ENCODE measurements at regions not wholly inside any gene's neighbourhood (a gene's known extent, or its start where the extent isn't known, plus 50 kb on each side); places are given as distances from the start of the nearest gene placed in this dataset.

DNA sequence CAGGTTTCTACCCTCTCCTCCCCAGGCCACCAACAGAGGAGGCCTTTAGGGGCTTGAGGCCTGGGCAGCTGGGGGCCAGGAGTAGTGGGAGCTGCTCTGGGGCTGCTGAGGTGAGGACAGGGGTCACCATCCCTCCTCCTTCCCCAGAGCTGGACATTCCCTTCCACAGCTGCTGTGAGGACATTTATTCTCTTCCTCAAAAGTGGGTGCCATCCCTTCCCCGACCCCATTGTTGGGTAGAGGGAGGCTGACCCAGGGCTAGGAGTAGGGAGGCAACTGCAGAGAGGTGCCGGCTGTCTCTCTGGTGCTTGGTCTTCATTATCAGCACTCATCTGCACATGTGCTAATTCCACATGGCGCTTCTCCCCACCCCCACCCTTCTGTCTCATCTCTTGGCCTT, 113.9 kb upstream of the FBXL7 start:
- in situ Hi-C loops (cut with MboI; ENCODE audit: low sequenced_read_pairs in 4 of 4), result no loop called here
- H3K27ac ChIP-seq, result no peak overlapping the region
- TF ChIP-seq, protein P1, sequence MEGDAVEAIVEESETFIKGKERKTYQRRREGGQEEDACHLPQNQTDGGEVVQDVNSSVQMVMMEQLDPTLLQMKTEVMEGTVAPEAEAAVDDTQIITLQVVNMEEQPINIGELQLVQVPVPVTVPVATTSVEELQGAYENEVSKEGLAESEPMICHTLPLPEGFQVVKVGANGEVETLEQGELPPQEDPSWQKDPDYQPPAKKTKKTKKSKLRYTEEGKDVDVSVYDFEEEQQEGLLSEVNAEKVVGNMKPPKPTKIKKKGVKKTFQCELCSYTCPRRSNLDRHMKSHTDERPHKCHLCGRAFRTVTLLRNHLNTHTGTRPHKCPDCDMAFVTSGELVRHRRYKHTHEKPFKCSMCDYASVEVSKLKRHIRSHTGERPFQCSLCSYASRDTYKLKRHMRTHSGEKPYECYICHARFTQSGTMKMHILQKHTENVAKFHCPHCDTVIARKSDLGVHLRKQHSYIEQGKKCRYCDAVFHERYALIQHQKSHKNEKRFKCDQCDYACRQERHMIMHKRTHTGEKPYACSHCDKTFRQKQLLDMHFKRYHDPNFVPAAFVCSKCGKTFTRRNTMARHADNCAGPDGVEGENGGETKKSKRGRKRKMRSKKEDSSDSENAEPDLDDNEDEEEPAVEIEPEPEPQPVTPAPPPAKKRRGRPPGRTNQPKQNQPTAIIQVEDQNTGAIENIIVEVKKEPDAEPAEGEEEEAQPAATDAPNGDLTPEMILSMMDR (IDR thresholded peaks at IDR 0.05 in 4 of 5, conservative IDR thresholded peaks at IDR 0.05 in 1 of 5), result no peak
- DNase-seq (no peak), ATAC-seq (no peak)
- H3K27me3 ChIP-seq, result no peaks in the 10 kb centered on the region
- intact Hi-C loops (cut with DNase I; ENCODE audit: low total_unique reads), result no loop called here
- H3K9me3 ChIP-seq, result no peaks in the 10 kb centered on the region
- no peak overlapping the region for H3K4me3 ChIP-seq
- no peaks in the 10 kb centered on the region for H3K36me3 ChIP-seq
- no peaks in the 10 kb centered on the region for H3K4me1 ChIP-seq

DNA sequence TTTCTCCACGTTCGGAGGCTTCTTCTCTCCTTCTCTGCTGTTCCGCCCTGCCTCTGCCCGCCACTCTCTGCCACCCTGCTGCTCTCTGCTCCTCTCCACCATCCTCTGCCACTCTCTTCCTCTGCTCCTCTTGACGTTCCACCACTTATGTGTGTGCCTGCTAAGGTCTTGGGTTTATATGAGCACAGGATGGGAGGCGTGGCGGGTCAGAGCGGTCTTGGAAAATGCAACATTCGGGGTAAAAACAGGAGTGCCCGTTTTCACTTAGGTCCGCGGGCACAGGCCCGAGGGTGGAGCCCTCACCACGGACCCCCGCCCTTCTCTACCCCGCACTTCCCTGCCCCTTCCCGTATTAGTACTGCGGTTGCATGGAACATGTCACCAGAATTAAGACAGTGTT, 114.4 kb upstream of the FBXL7 start:
- no peaks in the 10 kb centered on the region for H3K27me3 ChIP-seq
- DNase-seq (no peak), ATAC-seq (no peak)
- no peak for TF ChIP-seq POLR2A (IDR thresholded peaks at IDR 0.05)
- TF ChIP-seq, protein P1 (IDR thresholded peaks at IDR 0.05 in 4 of 5, conservative IDR thresholded peaks at IDR 0.05 in 1 of 5), result no peak
- no peaks in the 10 kb centered on the region for H3K4me1 ChIP-seq
- in situ Hi-C loops (cut with MboI; ENCODE audit: low sequenced_read_pairs in 4 of 4) (no loop called here), intact Hi-C loops (cut with DNase I; ENCODE audit: low total_unique reads) (no loop called here)
- H3K9me3 ChIP-seq, result no peaks in the 10 kb centered on the region
- H3K36me3 ChIP-seq, result no peaks in the 10 kb centered on the region
- H3K4me3 ChIP-seq, result no peak overlapping the region
- no peak overlapping the region for H3K27ac ChIP-seq

DNA sequence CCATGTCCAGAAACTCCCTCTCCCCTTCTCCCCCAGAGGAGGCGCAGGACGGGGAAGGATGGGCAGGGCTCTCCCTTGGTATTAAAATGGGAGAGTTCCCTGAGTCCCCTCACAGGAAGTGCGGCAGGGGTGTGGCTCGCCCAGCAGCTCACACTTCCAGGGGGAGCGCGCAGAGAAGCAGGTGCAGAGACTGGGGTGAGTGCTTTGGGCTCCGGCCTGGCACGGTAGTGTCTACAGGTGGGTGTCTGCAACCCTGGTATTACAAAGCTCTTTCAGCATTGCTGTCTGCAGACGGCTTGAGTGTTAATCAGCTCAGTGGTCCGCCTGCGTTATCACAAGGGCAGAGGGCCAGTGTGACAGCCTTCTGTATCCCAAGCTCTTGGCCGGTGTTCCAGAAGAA, 114.9 kb upstream of the FBXL7 start:
- DNase-seq, result no peak
- intact Hi-C loops (cut with DNase I; ENCODE audit: low total_unique reads), result no loop called here
- TF ChIP-seq, protein P1 (IDR thresholded peaks at IDR 0.05 in 4 of 5, conservative IDR thresholded peaks at IDR 0.05 in 1 of 5), result no peak
- no peak for TF ChIP-seq POLR2A (IDR thresholded peaks at IDR 0.05)
- no peak overlapping the region for H3K27ac ChIP-seq
- H3K36me3 ChIP-seq, result no peaks in the 10 kb centered on the region
- no peak overlapping the region for H3K4me3 ChIP-seq
- no peak for ATAC-seq
- H3K27me3 ChIP-seq, result no peaks in the 10 kb centered on the region
- no peaks in the 10 kb centered on the region for H3K4me1 ChIP-seq
- in situ Hi-C loops (cut with MboI; ENCODE audit: low sequenced_read_pairs in 4 of 4), result no loop called here
- H3K9me3 ChIP-seq, result no peaks in the 10 kb centered on the region

DNA sequence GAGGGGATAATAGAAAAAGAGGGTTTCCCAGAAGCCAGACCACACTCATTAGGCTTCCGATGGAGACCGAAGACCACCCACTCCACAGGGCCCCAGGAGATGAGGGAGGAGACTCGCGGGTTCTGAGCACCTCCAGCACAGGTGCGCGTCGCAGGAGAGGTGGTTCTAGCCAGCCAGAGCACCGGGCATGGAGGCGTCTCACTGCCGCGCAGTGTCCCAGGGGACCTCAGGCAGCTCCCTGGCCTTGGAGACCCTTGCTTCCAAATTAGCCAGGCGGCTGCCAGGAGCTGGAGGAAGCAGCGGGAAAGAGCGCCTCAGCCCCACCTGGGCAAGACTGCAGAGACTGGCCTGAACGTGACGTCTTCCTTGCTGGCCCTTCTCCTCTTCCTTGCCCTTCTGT, 115.4 kb upstream of the FBXL7 start:
- no peaks in the 10 kb centered on the region for H3K36me3 ChIP-seq
- in situ Hi-C loops (cut with MboI; ENCODE audit: low sequenced_read_pairs in 4 of 4) (no loop called here), intact Hi-C loops (cut with DNase I; ENCODE audit: low total_unique reads) (no loop called here)
- ATAC-seq, result no peak
- H3K27ac ChIP-seq, result no peak overlapping the region
- no peaks in the 10 kb centered on the region for H3K9me3 ChIP-seq
- H3K4me1 ChIP-seq, result no peaks in the 10 kb centered on the region
- no peak overlapping the region for H3K4me3 ChIP-seq
- no peak for DNase-seq
- TF ChIP-seq, protein P1 (IDR thresholded peaks at IDR 0.05 in 4 of 5, conservative IDR thresholded peaks at IDR 0.05 in 1 of 5), result no peak
- no peak for TF ChIP-seq POLR2A (IDR thresholded peaks at IDR 0.05)
- H3K27me3 ChIP-seq, result no peaks in the 10 kb centered on the region

DNA sequence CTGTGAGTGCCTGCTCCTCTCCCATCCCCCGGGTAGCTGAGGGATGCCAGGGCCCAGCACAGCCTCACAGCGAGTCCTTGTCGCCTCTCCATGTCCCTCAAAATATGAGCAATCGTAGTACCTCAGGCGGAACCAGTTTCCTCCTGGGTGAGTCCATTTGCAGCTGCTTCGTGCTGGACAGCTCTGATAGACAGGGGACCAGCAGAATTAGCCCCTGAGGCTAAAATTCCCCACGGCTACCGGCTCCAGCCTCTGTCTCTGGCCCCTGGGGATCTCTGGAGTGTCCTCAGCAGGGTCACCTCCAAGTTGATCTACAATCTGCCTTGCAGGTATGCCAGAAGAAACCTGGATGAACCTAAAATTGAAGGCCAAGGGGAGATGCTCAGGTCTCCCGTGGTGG, 115.8 kb upstream of the FBXL7 start:
- no peaks in the 10 kb centered on the region for H3K9me3 ChIP-seq
- H3K36me3 ChIP-seq, result no peaks in the 10 kb centered on the region
- H3K4me1 ChIP-seq, result no peaks in the 10 kb centered on the region
- intact Hi-C loops (cut with DNase I; ENCODE audit: low total_unique reads) (no loop called here), in situ Hi-C loops (cut with MboI; ENCODE audit: low sequenced_read_pairs in 4 of 4) (no loop called here)
- no peak for DNase-seq
- no peak for TF ChIP-seq POLR2A (IDR thresholded peaks at IDR 0.05)
- TF ChIP-seq, protein P1 (IDR thresholded peaks at IDR 0.05 in 4 of 5, conservative IDR thresholded peaks at IDR 0.05 in 1 of 5), result no peak
- no peak for ATAC-seq
- H3K27ac ChIP-seq, result no peak overlapping the region
- H3K27me3 ChIP-seq, result no peaks in the 10 kb centered on the region
- no peak overlapping the region for H3K4me3 ChIP-seq
